IMR-90 (cell line): ENCODE measurements at regions not wholly inside any gene's neighbourhood (a gene's known extent, or its start where the extent isn't known, plus 50 kb on each side); places are given as distances from the start of the nearest gene placed in this dataset.

Source experiments
- ATAC-seq: fragments of 200-7000 bp; cut with Tn5 transposase; 2 replicates; pipeline ENCODE4 v1.9.1; 2020; ENCODE audit warnings: low read depth, mild to moderate bottlenecking, moderate library complexity
- BruUV-seq: library from RNA; stranded (reverse); fragments of 400-500 nt; replicated peaks from 2 replicates; lab custom pipeline; 2021; lab: Mats Ljungman, UMichigan
- CTCF ChIA-PET: fragments of 300-600 bp; formaldehyde crosslinking; extraction: SDS; loops from one replicate; lab custom pipeline; 2021; ENCODE audit warnings: antibody characterized with exemption; lab: Yijun Ruan, JAX
- POLR2A ChIA-PET: fragments of 300-600 bp; sonication (Branson Sonifier 250); formaldehyde crosslinking; loops from one replicate; lab custom pipeline; 2022; ENCODE audit warnings: antibody characterized with exemption; ENCODE audit not compliant: unreplicated experiment; lab: Charles Lee
- DNase-seq: peaks from one replicate; pipeline ENCODE4 v3.0.0; 2013
- H2AFZ ChIP-seq: replicated peaks from 2 replicates; pipeline ENCODE3; 2013; ENCODE audit warnings: low read length, mild to moderate bottlenecking; ENCODE audit not compliant: poor library complexity
- H2AK5ac ChIP-seq: 2 replicates; pipeline ENCODE4 v1.6.1; 2013; ENCODE audit warnings: low read depth, low read length, inconsistent platforms
- H2AK9ac ChIP-seq: replicated peaks from 2 replicates; pipeline ENCODE3; 2013; ENCODE audit warnings: mild to moderate bottlenecking, low read depth, low read length, moderate library complexity; ENCODE audit not compliant: poor library complexity
- H2BK120ac ChIP-seq: 2 replicates; pipeline ENCODE4 v1.6.1; 2013; ENCODE audit warnings: low read depth, low read length, inconsistent platforms
- H2BK15ac ChIP-seq: 3 replicates; pipeline ENCODE4 v1.6.1; 2013; ENCODE audit warnings: low read depth, low read length, inconsistent platforms
- H2BK20ac ChIP-seq: 2 replicates; pipeline ENCODE4 v1.6.1; 2013; ENCODE audit warnings: low read depth, mild to moderate bottlenecking, inconsistent platforms, low read length, moderate library complexity
- H2BK5ac ChIP-seq: 2 replicates; pipeline ENCODE4 v1.6.1; 2013; ENCODE audit warnings: mild to moderate bottlenecking, low read depth, low read length, inconsistent platforms; ENCODE audit not compliant: poor library complexity, severe bottlenecking
- H3K14ac ChIP-seq: replicated peaks from 2 replicates; pipeline ENCODE4 v1.6.1; 2013; ENCODE audit warnings: low read depth, low read length, inconsistent platforms
- H3K18ac ChIP-seq: 2 replicates; pipeline ENCODE4 v1.6.1; 2013; ENCODE audit warnings: low read depth, low read length, control low read depth
- H3K23ac ChIP-seq: 2 replicates; pipeline ENCODE4 v1.6.1; 2013; ENCODE audit warnings: low read depth, low read length, inconsistent platforms
- H3K27ac ChIP-seq: 2 replicates; pipeline ENCODE4 v1.5.1; 2013; ENCODE audit warnings: mild to moderate bottlenecking, control low read depth, low read length; ENCODE audit not compliant: insufficient read depth
- H3K27me3 ChIP-seq: 2 replicates; pipeline ENCODE4 v1.6.1; 2013; ENCODE audit warnings: low read length; ENCODE audit not compliant: control insufficient read depth, insufficient read depth
- H3K36me3 ChIP-seq: 2 replicates; pipeline ENCODE4 v1.6.1; 2013; ENCODE audit warnings: low read length, mixed read lengths; ENCODE audit not compliant: control insufficient read depth, insufficient read depth
- H3K4ac ChIP-seq: 2 replicates; pipeline ENCODE4 v1.6.1; 2013; ENCODE audit warnings: low read depth, low read length, inconsistent platforms
- H3K4me1 ChIP-seq: 2 replicates; pipeline ENCODE4 v1.6.1; 2013; ENCODE audit warnings: low read length, mixed read lengths; ENCODE audit not compliant: control insufficient read depth, insufficient read depth
- H3K4me2 ChIP-seq: 2 replicates; pipeline ENCODE4 v1.6.1; 2013; ENCODE audit warnings: low read depth, mild to moderate bottlenecking, control low read depth, low read length, moderate library complexity
- H3K4me3 ChIP-seq: 2 replicates; pipeline ENCODE4 v1.5.1; 2013; ENCODE audit warnings: low read depth, mild to moderate bottlenecking, control low read depth, low read length, moderate library complexity; ENCODE audit not compliant: insufficient read depth
- H3K56ac ChIP-seq: 2 replicates; pipeline ENCODE4 v1.6.1; 2013; ENCODE audit warnings: low read length, inconsistent platforms; ENCODE audit not compliant: insufficient read depth; ENCODE audit errors: extremely low read depth
- H3K79me1 ChIP-seq, 2 experiments: 2 replicates each; pipeline ENCODE4 v1.6.1; 2013; ENCODE audit warnings: low read length in 2 of 2, inconsistent platforms in 1 of 2, low read depth in 1 of 2
- H3K9ac ChIP-seq: 2 replicates; pipeline ENCODE4 v1.6.1; 2013; ENCODE audit warnings: low read depth, low read length, control low read depth
- H3K9me1 ChIP-seq: 2 replicates; pipeline ENCODE4 v1.6.1; 2013; ENCODE audit warnings: low read length, inconsistent platforms; ENCODE audit not compliant: insufficient read depth
- H3K9me3 ChIP-seq: 2 replicates; pipeline ENCODE4 v1.6.1; 2013; ENCODE audit warnings: low read length; ENCODE audit not compliant: control insufficient read depth, insufficient read depth
- H4K20me1 ChIP-seq: 2 replicates; pipeline ENCODE4 v1.6.1; 2013; ENCODE audit warnings: low read length, inconsistent platforms; ENCODE audit not compliant: insufficient read depth
- H4K5ac ChIP-seq: 2 replicates; pipeline ENCODE4 v1.6.1; 2013; ENCODE audit warnings: mild to moderate bottlenecking, low read depth, low read length, control low read depth
- H4K8ac ChIP-seq, 2 experiments: 2 replicates each; pipeline ENCODE4 v1.6.1; 2013; ENCODE audit warnings: low read depth in 2 of 2, low read length in 2 of 2, control low read depth in 1 of 2, inconsistent platforms in 1 of 2
- H4K91ac ChIP-seq: 2 replicates; pipeline ENCODE4 v1.6.1; 2013; ENCODE audit warnings: low read depth, low read length, inconsistent platforms; ENCODE audit not compliant: insufficient read depth
- BHLHE40 ChIP-seq: fragments of 150-350 bp; IDR thresholded peaks from 2 replicates; pipeline ENCODE4 v1.6.1; 2016; ENCODE audit warnings: mild to moderate bottlenecking, low read depth, low read length
- CEBPB ChIP-seq: IDR thresholded peaks from 2 replicates; pipeline ENCODE4 v1.6.1; 2012; ENCODE audit warnings: low read depth, low read length, improper control_type of control experiment
- CHD1 ChIP-seq: IDR thresholded peaks from 2 replicates; pipeline ENCODE4 v1.6.1; 2012; ENCODE audit warnings: low read depth, low read length, improper control_type of control experiment
- CTCF ChIP-seq: conservative IDR thresholded peaks from 2 replicates; pipeline ENCODE4 v1.5.1; 2012; ENCODE audit warnings: mild to moderate bottlenecking, low read depth, low read length, improper control_type of control experiment
- FOS ChIP-seq: fragments of 150-350 bp; IDR thresholded peaks from 2 replicates; pipeline ENCODE4 v1.6.1; 2016; ENCODE audit warnings: low read depth, low read length
- MAZ ChIP-seq: IDR thresholded peaks from 2 replicates; pipeline ENCODE4 v1.6.1; 2012; ENCODE audit warnings: low read depth, mild to moderate bottlenecking, low read length, improper control_type of control experiment, moderate library complexity, borderline replicate concordance
- MXI1 ChIP-seq: IDR thresholded peaks from 2 replicates; pipeline ENCODE4 v1.6.1; 2012; ENCODE audit warnings: low read depth, mild to moderate bottlenecking, low read length, moderate library complexity, borderline replicate concordance
- NFE2L2 ChIP-seq: fragments of 150-350 bp; IDR thresholded peaks from 2 replicates; pipeline ENCODE4 v1.6.1; 2016; ENCODE audit warnings: low read depth, mild to moderate bottlenecking, low read length
- POLR2A ChIP-seq: IDR thresholded peaks from 2 replicates; pipeline ENCODE4 v1.6.1; 2012; ENCODE audit warnings: mild to moderate bottlenecking, low read depth, low read length
- RAD21 ChIP-seq: IDR thresholded peaks from 2 replicates; pipeline ENCODE4 v1.6.1; 2012; ENCODE audit warnings: low read length, improper control_type of control experiment
- RCOR1 ChIP-seq: IDR thresholded peaks from 2 replicates; pipeline ENCODE4 v1.6.1; 2012; ENCODE audit warnings: mild to moderate bottlenecking, low read length, improper control_type of control experiment; ENCODE audit not compliant: insufficient replicate concordance
- USF2 ChIP-seq: fragments of 150-350 bp; IDR thresholded peaks from 2 replicates; pipeline ENCODE4 v1.6.1; 2017; ENCODE audit warnings: mild to moderate bottlenecking, antibody characterized with exemption, low read length, low read depth
- WGBS, 2 experiments: methylation state at CpG; one replicate each; pipeline versions ENCODE4 v1.1.5 to v1.1.7; 2013; ENCODE audit warnings: missing lambda C conversion rate in 2 of 2; ENCODE audit not compliant: insufficient read length in 1 of 2; ENCODE audit errors: extremely low coverage in 2 of 2; 5-methylcytosine and 5-hydroxymethylcytosine counted together
- dilution Hi-C: fragments of 300-500 bp; cut with HindIII; formaldehyde crosslinking; loops from one replicate; pipeline ENCODE4 v1.14.3; 2018; ENCODE audit warnings: low sequenced_read_pairs; ENCODE audit not compliant: unreplicated experiment
- in situ Hi-C: fragments of 300-500 bp; cut with MboI; formaldehyde crosslinking; loops from 3 replicates; pipeline ENCODE4 v1.14.3; 2019; ENCODE audit warnings: low sequenced_read_pairs, inconsistent platforms, mixed read lengths
- intact Hi-C: fragments of 100-400 bp; cut with micrococcal nuclease; formaldehyde crosslinking; loops from 2 replicates; pipeline ENCODE4 v1.10.0; 2022

DNA sequence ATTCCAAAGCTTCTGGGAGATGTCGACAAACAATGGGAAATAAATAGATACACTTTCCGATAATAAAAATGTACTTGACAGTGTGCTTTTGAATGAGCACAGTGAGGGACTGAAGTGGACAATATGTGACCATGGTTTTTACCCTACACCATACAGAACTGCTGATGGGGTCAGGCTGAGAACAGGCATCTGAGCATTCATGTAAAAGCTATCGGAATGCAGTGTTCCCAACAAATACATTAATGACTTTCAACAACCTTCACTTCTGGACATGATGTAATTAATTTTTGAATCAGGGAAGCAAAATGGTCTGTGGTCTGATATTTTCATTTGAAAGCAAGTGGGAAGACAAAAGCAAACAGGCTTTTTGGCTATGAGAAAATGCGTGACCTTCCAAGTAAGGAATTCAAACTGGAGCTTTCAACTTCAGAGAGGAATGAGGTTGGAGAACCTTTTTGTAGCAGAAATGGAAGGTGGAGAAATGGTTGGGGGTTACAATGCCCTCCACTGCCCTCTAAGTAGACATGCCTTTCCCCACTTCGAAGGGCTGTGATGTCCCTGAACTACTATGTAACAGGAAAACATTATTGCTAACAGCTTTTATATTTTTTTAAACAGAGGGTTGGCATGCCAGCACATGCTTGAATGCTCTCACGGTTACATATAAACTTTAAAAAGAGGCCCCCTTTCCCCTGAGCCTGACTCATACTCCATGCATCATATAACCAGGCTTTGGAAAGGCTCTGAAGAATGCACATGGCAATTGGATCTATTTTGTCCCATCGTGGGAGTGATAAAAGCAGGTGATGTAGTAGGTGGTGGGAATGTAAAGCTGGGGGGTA is 203.5 kb upstream of the CITED2 start:
- Histone ChIP-seq H3K18ac (peak overlapping the region; percentile 99), H3K27ac (peak overlapping the region; percentile 98)

More for the DNA sequence above, 203.5 kb upstream of the CITED2 start:
- Histone ChIP-seq H2BK5ac (peak overlapping the region; percentile 100), H3K4me3 (no peak overlapping the region), H2BK20ac (peak overlapping the region; percentile 100), H4K5ac (peak overlapping the region; percentile 96), H4K8ac (peak overlapping the region; percentile 52 to 97), H3K36me3 (no peaks in the 10 kb centered on the region), H4K20me1 (no peaks in the 10 kb centered on the region), H3K9ac (peak overlapping the region; percentile 68), H2AFZ (peak overlapping the region; percentile 89), H3K4ac (peak overlapping the region; percentile 99), H3K56ac (peak overlapping the region; percentile 96), H3K23ac (peak overlapping the region; percentile 97), H2BK120ac (peak overlapping the region; percentile 100), H3K4me2 (peak overlapping the region; percentile 83), H2AK9ac (peak overlapping the region; percentile 88), H3K14ac (peak overlapping the region; percentile 94), H3K4me1 (peaks cover 15% of the 10 kb centered on the region), H2BK15ac (peak overlapping the region; percentile 97), H3K79me1 (peaks cover 0 to 6% of the 10 kb centered on the region in 2 experiments; a peak in 2 of 4 replicates), H2AK5ac (peak overlapping the region; percentile 94), H4K91ac (peak overlapping the region; percentile 91), H3K9me1 (peaks cover 15% of the 10 kb centered on the region), H3K27me3 (no peaks in the 10 kb centered on the region), H3K9me3 (no peaks in the 10 kb centered on the region)
- ATAC-seq (peak; percentile 94), DNase-seq (peak; percentile 94)
- in situ Hi-C loops (no loop called here), dilution Hi-C loops (no loop called here), intact Hi-C loops (loop anchor here (1.0 to 5.0 kb wide), 2 partner anchors 20 to 46 kb away; no protein-coding TSS in a partner anchor)
- ChIA-PET POLR2A (interaction anchor here (0.6 to 1.4 kb wide), 3 partner anchors 135 to 204 kb away, joined by 4 to 8 read pairs (median 5); partner anchors contain the start of gene CITED2), CTCF (interaction anchor here (0.8 to 1.6 kb wide), 4 partner anchors 10 to 204 kb away, joined by 3 read pairs; no protein-coding TSS in a partner anchor)
- BruUV-seq, result no TSS peak
- WGBS, 2 experiments, result no CpG with 5 or more reads among the region's 7 CpGs
- TF ChIP-seq RCOR1 (no peak), NFE2L2 (no peak), POLR2A (no peak), CTCF (no peak), MXI1 (peak; percentile 76; the same call in 1 of the 2 replicates), USF2 (no peak), MAZ (peak; percentile 55; the same call in 1 of the 2 replicates), BHLHE40 (peak; percentile 85), CEBPB (peak; percentile 5; the same call in 1 of the 2 replicates), FOS (peak; percentile 78), RAD21 (peak; percentile 25), CHD1 (no peak)
